GM23248 (cell line): ENCODE measurements at regions not wholly inside any gene's neighbourhood (a gene's known extent, or its start where the extent isn't known, plus 50 kb on each side); places are given as distances from the start of the nearest gene placed in this dataset.

Source experiments
- DNase-seq: peaks from one replicate; pipeline ENCODE4 v3.0.0-alpha.2; 2015
- H2AFZ ChIP-seq: fragments of 200-600 bp; sonication (generic); 2 replicates; pipeline ENCODE4 v1.6.1; 2016; ENCODE audit warnings: antibody characterized with exemption
- H3F3A ChIP-seq: fragments of 200-600 bp; sonication (generic); 2 replicates; pipeline ENCODE4 v1.6.1; 2016; ENCODE audit warnings: mild to moderate bottlenecking, antibody characterized with exemption, mixed run types; ENCODE audit not compliant: insufficient read depth
- H3K27ac ChIP-seq: fragments of 200-600 bp; sonication (generic); 2 replicates; pipeline ENCODE4 v1.5.1; 2016; ENCODE audit warnings: mild to moderate bottlenecking
- H3K27me3 ChIP-seq: fragments of 200-600 bp; sonication (generic); replicated peaks from 2 replicates; pipeline ENCODE4 v1.6.1; 2016; ENCODE audit warnings: mild to moderate bottlenecking; ENCODE audit not compliant: insufficient read depth
- H3K36me3 ChIP-seq: fragments of 200-600 bp; sonication (generic); 2 replicates; pipeline ENCODE4 v1.6.1; 2016; ENCODE audit warnings: low read depth, mild to moderate bottlenecking
- H3K4me1 ChIP-seq: fragments of 200-600 bp; sonication (generic); 2 replicates; pipeline ENCODE4 v1.6.1; 2016; ENCODE audit warnings: mild to moderate bottlenecking; ENCODE audit not compliant: insufficient read depth
- H3K4me2 ChIP-seq: fragments of 200-600 bp; sonication (generic); one replicate; pipeline ENCODE4 v1.6.1; 2016; ENCODE audit warnings: mild to moderate bottlenecking; ENCODE audit not compliant: unreplicated experiment
- H3K4me3 ChIP-seq: fragments of 200-600 bp; sonication (generic); 2 replicates; pipeline ENCODE4 v1.5.1; 2016; ENCODE audit warnings: mild to moderate bottlenecking
- H3K79me2 ChIP-seq: fragments of 200-600 bp; sonication (generic); 2 replicates; pipeline ENCODE4 v1.6.1; 2016; ENCODE audit warnings: mild to moderate bottlenecking; ENCODE audit not compliant: insufficient read depth
- H3K9ac ChIP-seq: fragments of 200-600 bp; sonication (generic); 2 replicates; pipeline ENCODE4 v1.6.1; 2016; ENCODE audit warnings: mild to moderate bottlenecking
- H3K9me2 ChIP-seq: fragments of 200-600 bp; sonication (generic); 2 replicates; pipeline ENCODE4 v1.6.1; 2016; ENCODE audit warnings: mixed run types, mild to moderate bottlenecking, moderate library complexity; ENCODE audit not compliant: insufficient read depth
- H3K9me3 ChIP-seq: fragments of 200-600 bp; sonication (generic); one replicate; pipeline ENCODE4 v1.6.1; 2017; ENCODE audit warnings: low read depth
- H4K20me1 ChIP-seq: fragments of 200-600 bp; sonication (generic); 2 replicates; pipeline ENCODE4 v1.6.0; 2016; ENCODE audit not compliant: insufficient read depth
- EZH2 ChIP-seq: fragments of 200-600 bp; sonication (generic); IDR thresholded peaks from 2 replicates; pipeline ENCODE4 v1.6.1; 2018; ENCODE audit warnings: antibody characterized with exemption, mild to moderate bottlenecking; ENCODE audit not compliant: insufficient read depth, poor library complexity, severe bottlenecking
- EZH2phosphoT487 ChIP-seq: fragments of 200-600 bp; sonication (generic); IDR thresholded peaks from 2 replicates; pipeline ENCODE4 v1.6.1; 2018; ENCODE audit warnings: antibody characterized with exemption, moderate library complexity, mild to moderate bottlenecking, low read depth; ENCODE audit not compliant: insufficient read depth
- WGBS, 2 experiments: methylation state at CpG; one replicate each; pipeline ENCODE4 v1.1.6; 2015 to 2017; ENCODE audit warnings: low lambda C conversion rate in 2 of 2, low coverage in 1 of 2; ENCODE audit errors: missing lambda C conversion rate in 2 of 2; 5-methylcytosine and 5-hydroxymethylcytosine counted together
- in situ Hi-C: fragments of 300-500 bp; cut with MboI; formaldehyde crosslinking; loops from 2 replicates; pipeline ENCODE4 v1.15.0; 2020

DNA sequence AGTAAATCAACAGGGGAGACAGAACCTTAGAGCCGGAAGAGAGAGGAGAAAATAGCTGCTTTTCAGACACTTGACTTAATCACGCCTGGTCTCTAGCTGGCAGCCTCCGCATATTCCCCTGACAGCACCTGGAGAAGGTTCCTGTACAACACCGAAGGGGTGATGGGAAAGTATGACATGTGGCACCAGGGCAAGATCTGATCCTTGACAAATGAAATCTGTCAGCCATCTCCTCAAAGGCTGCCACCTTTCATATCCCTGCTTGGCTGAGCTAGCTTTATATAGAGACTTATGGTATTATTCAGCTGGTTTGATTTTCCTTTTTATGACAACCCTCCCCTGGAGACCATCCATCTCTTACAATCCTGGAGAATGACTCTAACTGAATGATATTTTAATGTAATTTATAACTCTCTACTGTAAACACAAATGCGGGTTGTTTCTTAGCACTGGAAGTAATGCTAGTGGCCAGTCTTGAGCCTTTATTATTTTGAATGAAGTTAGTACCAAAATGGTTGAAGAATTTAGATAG lies 1205.3 kb upstream of the CDH8 start:
- no peak for DNase-seq
- Histone ChIP-seq H3K4me3 (no peak overlapping the region), H3K4me2 (no peak overlapping the region), H3K27me3 (no peaks in the 10 kb centered on the region), H3K9me3 (no peaks in the 10 kb centered on the region), H2AFZ (no peak overlapping the region), H3K9ac (no peak overlapping the region), H3K79me2 (no peaks in the 10 kb centered on the region), H3K36me3 (no peaks in the 10 kb centered on the region), H3K27ac (no peak overlapping the region), H3F3A (no peaks in the 10 kb centered on the region), H3K9me2 (no peaks in the 10 kb centered on the region), H4K20me1 (no peaks in the 10 kb centered on the region), H3K4me1 (no peaks in the 10 kb centered on the region)
- 13 to 31% methylated on average over 5 of the region's 5 CpGs for WGBS, 2 experiments
- TF ChIP-seq EZH2phosphoT487: no peak
- no peak for TF ChIP-seq EZH2
- in situ Hi-C loops: no loop called here

DNA sequence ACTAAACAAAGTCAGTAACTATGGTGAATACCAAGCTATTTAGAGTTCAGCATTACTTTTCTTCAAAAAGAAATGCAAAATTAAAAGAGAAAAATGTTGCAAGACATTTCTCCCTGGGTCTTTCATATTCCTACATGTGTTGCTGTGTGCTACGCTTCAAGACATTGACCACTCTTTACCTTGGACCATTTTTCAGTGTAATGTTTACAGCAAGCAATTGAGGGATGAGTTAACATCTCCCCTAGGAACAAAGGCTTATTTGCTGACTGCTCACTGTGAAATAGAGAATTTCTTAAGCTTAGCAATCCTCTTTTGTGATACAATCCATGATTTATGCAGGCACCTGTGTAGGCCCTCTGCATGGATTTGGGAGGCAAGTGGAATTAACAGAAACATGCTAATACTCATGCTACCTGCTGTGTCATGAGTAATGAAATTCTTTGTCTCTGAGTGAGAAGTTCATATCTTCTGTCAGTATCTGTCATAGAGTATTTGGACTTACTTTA lies 1202.9 kb upstream of the CDH8 start:
- Histone ChIP-seq H3K9ac (no peak overlapping the region), H3K27me3 (no peaks in the 10 kb centered on the region), H4K20me1 (no peaks in the 10 kb centered on the region), H3K27ac (no peak overlapping the region), H3K36me3 (no peaks in the 10 kb centered on the region), H3K79me2 (no peaks in the 10 kb centered on the region), H2AFZ (no peak overlapping the region), H3K4me2 (no peak overlapping the region), H3K4me3 (no peak overlapping the region), H3K4me1 (no peaks in the 10 kb centered on the region), H3K9me3 (no peaks in the 10 kb centered on the region), H3F3A (no peaks in the 10 kb centered on the region), H3K9me2 (no peaks in the 10 kb centered on the region)
- 28 to 33% methylated on average over 1 of the region's 1 CpG for WGBS, 2 experiments
- DNase-seq: no peak
- in situ Hi-C loops: no loop called here
- TF ChIP-seq EZH2phosphoT487: no peak
- TF ChIP-seq EZH2: no peak

DNA sequence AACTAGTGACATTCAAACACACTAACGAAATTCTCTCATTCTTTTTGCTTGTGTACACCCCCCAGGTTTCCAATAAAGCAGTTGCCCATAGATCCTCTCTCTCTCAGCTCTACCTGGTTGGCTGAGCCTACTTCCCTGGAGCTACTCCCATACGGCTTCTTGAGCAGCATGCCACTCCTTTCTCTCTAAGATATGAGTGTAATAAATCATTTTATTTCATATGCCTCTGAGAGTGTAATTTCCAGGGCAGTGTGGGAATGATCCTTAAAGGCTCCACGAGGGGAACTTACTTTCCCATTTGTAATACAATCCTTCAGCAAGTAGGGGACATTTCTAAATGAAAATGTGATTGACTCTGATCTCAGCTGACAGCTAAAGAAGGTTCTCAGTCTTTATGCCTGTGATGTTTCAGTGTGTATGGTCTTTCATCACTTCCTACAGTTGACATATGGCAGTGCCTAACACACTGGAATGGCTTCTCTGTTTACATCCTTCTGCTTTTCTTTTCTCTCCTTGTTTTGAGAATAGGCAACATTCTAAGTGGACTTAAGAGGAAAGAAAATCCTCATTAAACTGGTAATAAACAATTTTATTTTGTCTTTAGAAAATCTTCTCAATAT lies 1194.3 kb upstream of the CDH8 start:
- Histone ChIP-seq H3K9me2 (no peaks in the 10 kb centered on the region), H3K4me1 (no peaks in the 10 kb centered on the region), H4K20me1 (no peaks in the 10 kb centered on the region), H3K4me3 (no peak overlapping the region), H3K4me2 (no peak overlapping the region), H3K27ac (no peak overlapping the region), H3F3A (no peaks in the 10 kb centered on the region), H3K9ac (no peak overlapping the region), H3K9me3 (no peaks in the 10 kb centered on the region), H3K79me2 (no peaks in the 10 kb centered on the region), H3K36me3 (no peaks in the 10 kb centered on the region), H3K27me3 (no peaks in the 10 kb centered on the region), H2AFZ (no peak overlapping the region)
- no peak for DNase-seq
- WGBS, 2 experiments: 1 to 2% methylated on average over 3 of the region's 3 CpGs
- in situ Hi-C loops: no loop called here
- TF ChIP-seq EZH2phosphoT487: no peak
- TF ChIP-seq EZH2: no peak

DNA sequence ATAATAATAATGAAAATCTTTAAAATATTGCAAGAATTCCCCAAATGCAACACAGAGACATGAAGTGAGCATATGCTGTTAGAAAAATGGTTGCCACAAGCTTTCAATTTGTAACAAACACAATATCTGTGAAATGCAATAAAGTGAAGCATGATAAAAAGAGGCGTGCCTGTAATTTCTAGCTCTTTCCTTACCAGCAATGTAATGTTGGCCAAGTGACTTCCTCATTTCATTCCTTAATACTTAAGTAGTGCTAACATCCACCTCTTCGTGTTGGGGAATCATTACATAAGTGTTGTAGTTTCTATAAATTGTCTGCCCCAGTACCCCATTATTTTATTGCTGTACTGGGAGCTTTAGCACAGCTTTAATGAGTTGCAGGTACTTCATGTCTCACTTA lies 1192.0 kb upstream of the CDH8 start:
- no peak overlapping the region for H2AFZ ChIP-seq
- H3K79me2 ChIP-seq: no peaks in the 10 kb centered on the region
- no peaks in the 10 kb centered on the region for H3K4me1 ChIP-seq
- H3K27ac ChIP-seq: no peak overlapping the region
- H3K27me3 ChIP-seq: no peaks in the 10 kb centered on the region
- in situ Hi-C loops: no loop called here
- DNase-seq: no peak
- no peak for TF ChIP-seq EZH2
- TF ChIP-seq EZH2phosphoT487: no peak
- no peak overlapping the region for H3K4me2 ChIP-seq
- H3F3A ChIP-seq: no peaks in the 10 kb centered on the region
- H3K9ac ChIP-seq: no peak overlapping the region
- H3K4me3 ChIP-seq: no peak overlapping the region
- 9 to 12% methylated on average over 2 of the region's 2 CpGs for WGBS, 2 experiments
- no peaks in the 10 kb centered on the region for H3K9me3 ChIP-seq
- no peaks in the 10 kb centered on the region for H3K36me3 ChIP-seq
- no peaks in the 10 kb centered on the region for H3K9me2 ChIP-seq
- no peaks in the 10 kb centered on the region for H4K20me1 ChIP-seq
